ENCODE measurements at regions not wholly inside any gene's neighbourhood (a gene's known extent, or its start where the extent isn't known, plus 50 kb on each side); places are given as distances from the start of the nearest gene placed in this dataset.

DNA sequence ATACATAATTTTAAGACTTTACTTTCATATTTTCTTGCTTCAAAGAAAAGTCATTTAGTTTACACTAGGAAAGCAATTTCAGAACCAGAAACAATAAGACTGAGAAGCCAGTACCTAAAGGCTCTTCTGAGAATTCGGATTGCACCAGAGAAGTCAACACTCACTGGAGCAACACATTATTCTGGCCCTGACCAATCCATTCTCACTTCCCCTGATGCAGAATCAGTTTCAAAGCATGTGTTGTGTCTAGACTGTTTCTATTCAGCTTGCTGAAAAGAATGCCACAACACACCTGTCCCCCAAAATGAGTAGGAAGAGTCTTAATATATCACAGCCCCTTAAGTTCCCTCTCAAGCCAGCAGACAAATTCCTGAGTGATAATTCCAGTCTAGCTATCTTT lies 1074.3 kb upstream of the TENM4 start:
- H3K4me3 ChIP-seq (replicated peaks; ENCODE audit: low read depth, low read length) = no peak overlapping the region
- no peak for DNase-seq (ENCODE audit: extremely low read depth, insufficient read length)
- TF ChIP-seq, protein P1, sequence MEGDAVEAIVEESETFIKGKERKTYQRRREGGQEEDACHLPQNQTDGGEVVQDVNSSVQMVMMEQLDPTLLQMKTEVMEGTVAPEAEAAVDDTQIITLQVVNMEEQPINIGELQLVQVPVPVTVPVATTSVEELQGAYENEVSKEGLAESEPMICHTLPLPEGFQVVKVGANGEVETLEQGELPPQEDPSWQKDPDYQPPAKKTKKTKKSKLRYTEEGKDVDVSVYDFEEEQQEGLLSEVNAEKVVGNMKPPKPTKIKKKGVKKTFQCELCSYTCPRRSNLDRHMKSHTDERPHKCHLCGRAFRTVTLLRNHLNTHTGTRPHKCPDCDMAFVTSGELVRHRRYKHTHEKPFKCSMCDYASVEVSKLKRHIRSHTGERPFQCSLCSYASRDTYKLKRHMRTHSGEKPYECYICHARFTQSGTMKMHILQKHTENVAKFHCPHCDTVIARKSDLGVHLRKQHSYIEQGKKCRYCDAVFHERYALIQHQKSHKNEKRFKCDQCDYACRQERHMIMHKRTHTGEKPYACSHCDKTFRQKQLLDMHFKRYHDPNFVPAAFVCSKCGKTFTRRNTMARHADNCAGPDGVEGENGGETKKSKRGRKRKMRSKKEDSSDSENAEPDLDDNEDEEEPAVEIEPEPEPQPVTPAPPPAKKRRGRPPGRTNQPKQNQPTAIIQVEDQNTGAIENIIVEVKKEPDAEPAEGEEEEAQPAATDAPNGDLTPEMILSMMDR (IDR thresholded peaks at IDR 0.05; ENCODE audit: insufficient read depth, low read length, poor library complexity, severe bottlenecking) = no peak

DNA sequence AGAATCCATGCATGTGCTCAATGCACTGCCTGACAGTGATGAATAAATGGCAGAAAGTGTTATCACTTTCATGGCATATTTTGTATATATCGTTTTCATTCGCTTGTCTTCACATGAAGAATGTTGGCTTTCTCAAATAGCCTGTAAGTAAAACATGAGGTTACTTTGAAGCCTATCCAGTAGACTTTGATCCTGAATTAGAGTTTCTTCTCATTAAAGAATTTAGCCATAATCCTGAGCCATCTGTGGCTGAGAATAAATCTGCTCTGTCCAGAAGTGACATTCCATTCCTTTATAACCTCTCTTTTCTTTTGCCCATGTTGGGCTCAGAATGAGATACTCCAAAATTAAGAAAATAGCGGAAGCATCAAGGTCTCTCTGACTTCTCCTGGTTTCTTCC lies 1071.7 kb upstream of the TENM4 start:
- Histone ChIP-seq H3K27me3 (replicated peaks; ENCODE audit: control insufficient read depth, insufficient read depth, low read length) (no peaks in the 10 kb centered on the region), H3K4me3 (replicated peaks; ENCODE audit: low read depth, low read length) (no peak overlapping the region), H3K36me3 (ENCODE audit: control insufficient read depth, insufficient read depth, low read length) (no peaks in the 10 kb centered on the region)
- TF ChIP-seq, protein P1 (IDR thresholded peaks at IDR 0.05; ENCODE audit: insufficient read depth, low read length, poor library complexity, severe bottlenecking) = no peak
- no peak for DNase-seq (ENCODE audit: extremely low read depth, insufficient read length)

More for the DNA sequence above, 1074.3 kb upstream of the TENM4 start:
- Histone ChIP-seq H3K27me3 (replicated peaks; ENCODE audit: control insufficient read depth, insufficient read depth, low read length) (no peaks in the 10 kb centered on the region), H3K36me3 (ENCODE audit: control insufficient read depth, insufficient read depth, low read length) (no peaks in the 10 kb centered on the region)

GRCh38 chr11:80505771-80506170 lies 1064.9 kb upstream of the TENM4 start:
- Histone ChIP-seq H3K27me3 (replicated peaks; ENCODE audit: control insufficient read depth, insufficient read depth, low read length) (no peaks in the 10 kb centered on the region), H3K36me3 (ENCODE audit: control insufficient read depth, insufficient read depth, low read length) (no peaks in the 10 kb centered on the region), H3K4me3 (replicated peaks; ENCODE audit: low read depth, low read length) (no peak overlapping the region)
- TF ChIP-seq, protein P1 (IDR thresholded peaks at IDR 0.05; ENCODE audit: insufficient read depth, low read length, poor library complexity, severe bottlenecking) = no peak
- no peak for DNase-seq (ENCODE audit: extremely low read depth, insufficient read length)

- H3K36me3 ChIP-seq (ENCODE audit: control insufficient read depth, insufficient read depth, low read length) = no peaks in the 10 kb centered on the region
- TF ChIP-seq, protein P1 (IDR thresholded peaks at IDR 0.05; ENCODE audit: insufficient read depth, low read length, poor library complexity, severe bottlenecking) = no peak
- no peak for DNase-seq (ENCODE audit: extremely low read depth, insufficient read length)
- H3K4me3 ChIP-seq (replicated peaks; ENCODE audit: low read depth, low read length) = no peak overlapping the region
- H3K27me3 ChIP-seq (replicated peaks; ENCODE audit: control insufficient read depth, insufficient read depth, low read length) = no peaks in the 10 kb centered on the region
These were observed 1063.2 kb upstream of the TENM4 start for GRCh38 chr11:80503990-80504389.

DNA sequence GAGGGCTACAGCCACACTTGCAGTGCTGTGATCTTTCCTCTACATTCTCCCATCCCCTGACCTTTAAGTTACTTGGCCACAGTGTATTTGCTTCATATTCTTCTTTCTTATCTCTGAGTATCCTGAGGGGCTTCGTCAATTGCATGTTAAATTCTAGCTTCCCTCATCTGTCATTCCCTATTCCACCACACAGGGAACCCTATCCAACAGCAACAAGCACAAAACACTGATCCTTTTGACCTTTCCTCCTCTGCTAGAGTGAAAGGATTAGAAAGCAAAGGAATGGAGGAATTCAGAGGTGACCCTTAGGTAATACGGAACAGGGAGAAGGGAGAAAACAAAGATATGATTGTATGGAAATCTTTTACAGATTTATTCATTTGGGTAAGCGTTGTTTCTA lies 1061.7 kb upstream of the TENM4 start:
- DNase-seq (ENCODE audit: extremely low read depth, insufficient read length) = no peak
- Histone ChIP-seq H3K27me3 (replicated peaks; ENCODE audit: control insufficient read depth, insufficient read depth, low read length) (no peaks in the 10 kb centered on the region), H3K36me3 (ENCODE audit: control insufficient read depth, insufficient read depth, low read length) (no peaks in the 10 kb centered on the region), H3K4me3 (replicated peaks; ENCODE audit: low read depth, low read length) (no peak overlapping the region)
- TF ChIP-seq, protein P1 (IDR thresholded peaks at IDR 0.05; ENCODE audit: insufficient read depth, low read length, poor library complexity, severe bottlenecking) = no peak

- no peak overlapping the region for H3K4me3 ChIP-seq (replicated peaks; ENCODE audit: low read depth, low read length)
- no peaks in the 10 kb centered on the region for H3K27me3 ChIP-seq (replicated peaks; ENCODE audit: control insufficient read depth, insufficient read depth, low read length)
- DNase-seq (ENCODE audit: extremely low read depth, insufficient read length) = no peak
- H3K36me3 ChIP-seq (ENCODE audit: control insufficient read depth, insufficient read depth, low read length) = no peaks in the 10 kb centered on the region
- TF ChIP-seq, protein P1 (IDR thresholded peaks at IDR 0.05; ENCODE audit: insufficient read depth, low read length, poor library complexity, severe bottlenecking) = no peak
These were observed 1054.3 kb upstream of the TENM4 start for GRCh38 chr11:80495116-80495515.

Measured in GM06990 (cell line).